ENCODE measurements at regions not wholly inside any gene's neighbourhood (a gene's known extent, or its start where the extent isn't known, plus 50 kb on each side); places are given as distances from the start of the nearest gene placed in this dataset.

DNA sequence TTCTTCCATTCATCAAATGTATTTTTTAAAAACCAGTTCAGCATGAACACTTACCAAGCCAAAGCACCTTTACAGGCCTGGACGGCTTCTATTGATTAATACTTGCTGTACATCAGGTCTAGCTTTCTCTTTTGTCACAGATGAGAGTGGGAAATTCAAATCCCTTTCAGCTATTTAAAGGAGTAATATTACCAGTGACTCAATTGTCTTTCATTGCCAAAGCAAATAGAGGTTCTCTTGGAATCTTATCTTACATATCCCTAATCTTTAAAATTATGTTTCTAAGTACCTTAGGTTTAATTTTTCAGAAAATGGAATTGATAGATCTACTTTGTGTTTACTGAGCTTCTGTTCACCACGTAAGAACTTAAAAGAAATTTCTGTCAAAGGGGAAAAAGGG is 922.9 kb downstream of the NSUN3 start:
- H3K36me3 Mint-ChIP-seq (ENCODE audit: low read depth): no peaks in the 10 kb centered on the region
- H3K9me3 Mint-ChIP-seq: peaks cover 7% of the 10 kb centered on the region; the same call in 2 of the 3 replicates
- H3K79me2 ChIP-seq (replicated peaks; ENCODE audit: insufficient read depth): no peaks in the 10 kb centered on the region
- H4K20me1 ChIP-seq (replicated peaks; ENCODE audit: insufficient read depth): no peaks in the 10 kb centered on the region
- no peaks in the 10 kb centered on the region for H3K27me3 Mint-ChIP-seq (ENCODE audit: insufficient read depth, low read depth, poor library complexity)
- no peaks in the 10 kb centered on the region for H3F3A ChIP-seq (replicated peaks; ENCODE audit: low read depth)
- H3K4me1 ChIP-seq (ENCODE audit: insufficient read depth): no peaks in the 10 kb centered on the region
- H3K9me2 ChIP-seq (ENCODE audit: insufficient read depth): no peaks in the 10 kb centered on the region; the same call in 1 of the 2 replicates
- no peak overlapping the region for H2AFZ ChIP-seq
- no peak overlapping the region for H3K4me3 Mint-ChIP-seq
- H3K4me3 ChIP-seq: no peak overlapping the region
- no peaks in the 10 kb centered on the region for H3K4me1 Mint-ChIP-seq
- no peak overlapping the region for H3K27ac Mint-ChIP-seq
- H3K27ac ChIP-seq (ENCODE audit: low read depth): no peak overlapping the region
- ATAC-seq: no peak
- no peak overlapping the region for H3K4me2 ChIP-seq
- no peaks in the 10 kb centered on the region for H3K36me3 ChIP-seq (ENCODE audit: insufficient read depth)
- no peaks in the 10 kb centered on the region for H3K27me3 ChIP-seq (ENCODE audit: insufficient read depth)
- DNase-seq (ENCODE audit: low spot score): no peak
- TF ChIP-seq, protein P1, sequence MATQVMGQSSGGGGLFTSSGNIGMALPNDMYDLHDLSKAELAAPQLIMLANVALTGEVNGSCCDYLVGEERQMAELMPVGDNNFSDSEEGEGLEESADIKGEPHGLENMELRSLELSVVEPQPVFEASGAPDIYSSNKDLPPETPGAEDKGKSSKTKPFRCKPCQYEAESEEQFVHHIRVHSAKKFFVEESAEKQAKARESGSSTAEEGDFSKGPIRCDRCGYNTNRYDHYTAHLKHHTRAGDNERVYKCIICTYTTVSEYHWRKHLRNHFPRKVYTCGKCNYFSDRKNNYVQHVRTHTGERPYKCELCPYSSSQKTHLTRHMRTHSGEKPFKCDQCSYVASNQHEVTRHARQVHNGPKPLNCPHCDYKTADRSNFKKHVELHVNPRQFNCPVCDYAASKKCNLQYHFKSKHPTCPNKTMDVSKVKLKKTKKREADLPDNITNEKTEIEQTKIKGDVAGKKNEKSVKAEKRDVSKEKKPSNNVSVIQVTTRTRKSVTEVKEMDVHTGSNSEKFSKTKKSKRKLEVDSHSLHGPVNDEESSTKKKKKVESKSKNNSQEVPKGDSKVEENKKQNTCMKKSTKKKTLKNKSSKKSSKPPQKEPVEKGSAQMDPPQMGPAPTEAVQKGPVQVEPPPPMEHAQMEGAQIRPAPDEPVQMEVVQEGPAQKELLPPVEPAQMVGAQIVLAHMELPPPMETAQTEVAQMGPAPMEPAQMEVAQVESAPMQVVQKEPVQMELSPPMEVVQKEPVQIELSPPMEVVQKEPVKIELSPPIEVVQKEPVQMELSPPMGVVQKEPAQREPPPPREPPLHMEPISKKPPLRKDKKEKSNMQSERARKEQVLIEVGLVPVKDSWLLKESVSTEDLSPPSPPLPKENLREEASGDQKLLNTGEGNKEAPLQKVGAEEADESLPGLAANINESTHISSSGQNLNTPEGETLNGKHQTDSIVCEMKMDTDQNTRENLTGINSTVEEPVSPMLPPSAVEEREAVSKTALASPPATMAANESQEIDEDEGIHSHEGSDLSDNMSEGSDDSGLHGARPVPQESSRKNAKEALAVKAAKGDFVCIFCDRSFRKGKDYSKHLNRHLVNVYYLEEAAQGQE (IDR thresholded peaks at IDR 0.05; ENCODE audit: unreplicated experiment): no peak
- TF ChIP-seq STAT1 (IDR thresholded peaks at IDR 0.05; ENCODE audit: unreplicated experiment): no peak
- no peak for TF ChIP-seq ZNF114 (CRISPR knock-in tag; IDR thresholded peaks at IDR 0.05)
- no peak for TF ChIP-seq JUNB (IDR thresholded peaks at IDR 0.05; ENCODE audit: unreplicated experiment)
- TF ChIP-seq, protein P2, sequence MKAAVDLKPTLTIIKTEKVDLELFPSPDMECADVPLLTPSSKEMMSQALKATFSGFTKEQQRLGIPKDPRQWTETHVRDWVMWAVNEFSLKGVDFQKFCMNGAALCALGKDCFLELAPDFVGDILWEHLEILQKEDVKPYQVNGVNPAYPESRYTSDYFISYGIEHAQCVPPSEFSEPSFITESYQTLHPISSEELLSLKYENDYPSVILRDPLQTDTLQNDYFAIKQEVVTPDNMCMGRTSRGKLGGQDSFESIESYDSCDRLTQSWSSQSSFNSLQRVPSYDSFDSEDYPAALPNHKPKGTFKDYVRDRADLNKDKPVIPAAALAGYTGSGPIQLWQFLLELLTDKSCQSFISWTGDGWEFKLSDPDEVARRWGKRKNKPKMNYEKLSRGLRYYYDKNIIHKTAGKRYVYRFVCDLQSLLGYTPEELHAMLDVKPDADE (IDR thresholded peaks at IDR 0.05): no peak
- no peak for TF ChIP-seq EZH2 (IDR thresholded peaks at IDR 0.05; ENCODE audit: low read depth, unreplicated experiment)
- no peak for TF ChIP-seq NANOG (IDR thresholded peaks at IDR 0.05; ENCODE audit: borderline replicate concordance)
- TF ChIP-seq, protein P3, sequence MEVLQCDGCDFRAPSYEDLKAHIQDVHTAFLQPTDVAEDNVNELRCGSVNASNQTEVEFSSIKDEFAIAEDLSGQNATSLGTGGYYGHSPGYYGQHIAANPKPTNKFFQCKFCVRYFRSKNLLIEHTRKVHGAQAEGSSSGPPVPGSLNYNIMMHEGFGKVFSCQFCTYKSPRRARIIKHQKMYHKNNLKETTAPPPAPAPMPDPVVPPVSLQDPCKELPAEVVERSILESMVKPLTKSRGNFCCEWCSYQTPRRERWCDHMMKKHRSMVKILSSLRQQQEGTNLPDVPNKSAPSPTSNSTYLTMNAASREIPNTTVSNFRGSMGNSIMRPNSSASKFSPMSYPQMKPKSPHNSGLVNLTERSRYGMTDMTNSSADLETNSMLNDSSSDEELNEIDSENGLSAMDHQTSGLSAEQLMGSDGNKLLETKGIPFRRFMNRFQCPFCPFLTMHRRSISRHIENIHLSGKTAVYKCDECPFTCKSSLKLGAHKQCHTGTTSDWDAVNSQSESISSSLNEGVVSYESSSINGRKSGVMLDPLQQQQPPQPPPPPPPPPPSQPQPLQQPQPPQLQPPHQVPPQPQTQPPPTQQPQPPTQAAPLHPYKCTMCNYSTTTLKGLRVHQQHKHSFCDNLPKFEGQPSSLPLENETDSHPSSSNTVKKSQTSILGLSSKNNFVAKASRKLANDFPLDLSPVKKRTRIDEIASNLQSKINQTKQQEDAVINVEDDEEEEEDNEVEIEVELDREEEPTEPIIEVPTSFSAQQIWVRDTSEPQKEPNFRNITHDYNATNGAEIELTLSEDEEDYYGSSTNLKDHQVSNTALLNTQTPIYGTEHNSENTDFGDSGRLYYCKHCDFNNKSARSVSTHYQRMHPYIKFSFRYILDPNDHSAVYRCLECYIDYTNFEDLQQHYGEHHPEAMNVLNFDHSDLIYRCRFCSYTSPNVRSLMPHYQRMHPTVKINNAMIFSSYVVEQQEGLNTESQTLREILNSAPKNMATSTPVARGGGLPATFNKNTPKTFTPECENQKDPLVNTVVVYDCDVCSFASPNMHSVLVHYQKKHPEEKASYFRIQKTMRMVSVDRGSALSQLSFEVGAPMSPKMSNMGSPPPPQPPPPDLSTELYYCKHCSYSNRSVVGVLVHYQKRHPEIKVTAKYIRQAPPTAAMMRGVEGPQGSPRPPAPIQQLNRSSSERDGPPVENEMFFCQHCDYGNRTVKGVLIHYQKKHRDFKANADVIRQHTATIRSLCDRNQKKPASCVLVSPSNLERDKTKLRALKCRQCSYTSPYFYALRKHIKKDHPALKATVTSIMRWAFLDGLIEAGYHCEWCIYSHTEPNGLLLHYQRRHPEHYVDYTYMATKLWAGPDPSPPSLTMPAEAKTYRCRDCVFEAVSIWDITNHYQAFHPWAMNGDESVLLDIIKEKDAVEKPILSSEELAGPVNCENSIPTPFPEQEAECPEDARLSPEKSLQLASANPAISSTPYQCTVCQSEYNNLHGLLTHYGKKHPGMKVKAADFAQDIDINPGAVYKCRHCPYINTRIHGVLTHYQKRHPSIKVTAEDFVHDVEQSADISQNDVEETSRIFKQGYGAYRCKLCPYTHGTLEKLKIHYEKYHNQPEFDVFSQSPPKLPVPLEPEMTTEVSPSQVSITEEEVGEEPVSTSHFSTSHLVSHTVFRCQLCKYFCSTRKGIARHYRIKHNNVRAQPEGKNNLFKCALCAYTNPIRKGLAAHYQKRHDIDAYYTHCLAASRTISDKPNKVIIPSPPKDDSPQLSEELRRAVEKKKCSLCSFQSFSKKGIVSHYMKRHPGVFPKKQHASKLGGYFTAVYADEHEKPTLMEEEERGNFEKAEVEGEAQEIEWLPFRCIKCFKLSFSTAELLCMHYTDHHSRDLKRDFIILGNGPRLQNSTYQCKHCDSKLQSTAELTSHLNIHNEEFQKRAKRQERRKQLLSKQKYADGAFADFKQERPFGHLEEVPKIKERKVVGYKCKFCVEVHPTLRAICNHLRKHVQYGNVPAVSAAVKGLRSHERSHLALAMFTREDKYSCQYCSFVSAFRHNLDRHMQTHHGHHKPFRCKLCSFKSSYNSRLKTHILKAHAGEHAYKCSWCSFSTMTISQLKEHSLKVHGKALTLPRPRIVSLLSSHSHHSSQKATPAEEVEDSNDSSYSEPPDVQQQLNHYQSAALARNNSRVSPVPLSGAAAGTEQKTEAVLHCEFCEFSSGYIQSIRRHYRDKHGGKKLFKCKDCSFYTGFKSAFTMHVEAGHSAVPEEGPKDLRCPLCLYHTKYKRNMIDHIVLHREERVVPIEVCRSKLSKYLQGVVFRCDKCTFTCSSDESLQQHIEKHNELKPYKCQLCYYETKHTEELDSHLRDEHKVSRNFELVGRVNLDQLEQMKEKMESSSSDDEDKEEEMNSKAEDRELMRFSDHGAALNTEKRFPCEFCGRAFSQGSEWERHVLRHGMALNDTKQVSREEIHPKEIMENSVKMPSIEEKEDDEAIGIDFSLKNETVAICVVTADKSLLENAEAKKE (CRISPR knock-in tag; IDR thresholded peaks at IDR 0.05): no peak
- no peak for TF ChIP-seq ZNF331 (CRISPR knock-in tag; IDR thresholded peaks at IDR 0.05; ENCODE audit: low read depth)
- no peak for TF ChIP-seq CREB1 (CRISPR knock-in tag; IDR thresholded peaks at IDR 0.05; ENCODE audit: low read depth)

Measured in GM23338 (cell line).